Large intestine (tissue), 3 donors: ENCODE measurements at regions not wholly inside any gene's neighbourhood (a gene's known extent, or its start where the extent isn't known, plus 50 kb on each side); places are given as distances from the start of the nearest gene placed in this dataset.

Source experiments
- DNase-seq, 2 donors: peaks; one replicate each; pipeline versions ENCODE4 v3.0.0 to v3.0.0-alpha.2; 2013
- H3K27ac ChIP-seq: one replicate; pipeline ENCODE4 v1.5.1; 2013; ENCODE audit warnings: low read length
- H3K27me3 ChIP-seq: 2 replicates; pipeline ENCODE4 v1.6.1; 2013; ENCODE audit warnings: low read length; ENCODE audit not compliant: control insufficient read depth, insufficient read depth
- H3K36me3 ChIP-seq: 2 replicates; pipeline ENCODE4 v1.6.1; 2013; ENCODE audit warnings: low read length; ENCODE audit not compliant: control insufficient read depth, insufficient read depth
- H3K4me1 ChIP-seq: one replicate; pipeline ENCODE4 v1.6.1; 2013; ENCODE audit warnings: low read length; ENCODE audit not compliant: control insufficient read depth, insufficient read depth
- H3K4me3 ChIP-seq: one replicate; pipeline ENCODE4 v1.5.1; 2013; ENCODE audit warnings: low read length
- H3K9me3 ChIP-seq: one replicate; pipeline ENCODE4 v1.6.1; 2013; ENCODE audit warnings: mild to moderate bottlenecking, low read depth, low read length, moderate library complexity; ENCODE audit not compliant: control insufficient read depth
- WGBS: methylation state at CpG from one replicate; pipeline ENCODE4 v1.1.5; 2013; ENCODE audit warnings: low lambda C conversion rate; ENCODE audit not compliant: insufficient coverage; 5-methylcytosine and 5-hydroxymethylcytosine counted together

DNA sequence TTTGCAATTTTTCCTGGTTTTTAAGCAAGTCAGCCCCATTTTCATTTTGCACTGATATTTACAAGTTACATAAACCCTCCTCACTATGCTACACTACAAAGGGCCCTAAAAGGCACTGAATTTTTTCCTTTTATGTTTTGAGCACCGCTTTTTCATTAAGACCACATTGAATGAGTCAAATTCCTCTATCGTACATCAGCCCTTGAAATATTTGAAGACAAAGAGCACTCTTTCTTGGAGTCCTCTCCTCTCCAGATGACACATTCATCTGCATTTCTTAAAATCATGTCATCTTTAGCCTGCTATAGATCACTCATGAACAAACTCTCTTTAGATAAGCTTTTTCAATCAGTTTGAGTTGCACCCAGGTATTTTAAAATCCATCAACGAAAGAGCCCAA is 306.6 kb upstream of the SOX11 start:
- H3K9me3 ChIP-seq, result no peaks in the 10 kb centered on the region
- no peak overlapping the region for H3K4me3 ChIP-seq
- H3K27ac ChIP-seq, result no peak overlapping the region
- DNase-seq, result no peak
- H3K4me1 ChIP-seq, result no peaks in the 10 kb centered on the region
- H3K36me3 ChIP-seq, result no peaks in the 10 kb centered on the region
- WGBS, result 100% methylated on average over 2 of the region's 3 CpGs
- H3K27me3 ChIP-seq, result no peaks in the 10 kb centered on the region

DNA sequence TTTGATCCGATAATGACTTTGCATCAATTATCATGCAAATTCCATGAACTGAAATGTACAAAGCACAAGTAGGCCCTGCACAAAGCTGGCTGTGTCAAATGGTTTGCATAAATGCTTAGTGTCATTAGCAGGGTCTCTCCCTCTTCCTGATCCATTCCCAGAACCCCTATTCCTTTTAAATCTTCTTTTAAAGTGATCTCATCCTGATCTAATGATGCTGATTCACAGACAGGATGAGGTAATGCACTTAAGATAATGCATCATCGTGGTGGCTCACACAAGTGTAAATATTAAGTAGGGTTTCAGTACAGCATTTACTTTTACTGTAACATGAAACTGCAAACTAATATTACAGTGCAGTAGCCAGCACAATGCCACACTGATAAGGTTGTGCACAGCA is 304.8 kb upstream of the SOX11 start:
- WGBS, result no CpG with 5 or more reads among the region's 2 CpGs
- Histone ChIP-seq H3K27ac (no peak overlapping the region), H3K27me3 (peaks cover 2% of the 10 kb centered on the region), H3K4me1 (no peaks in the 10 kb centered on the region), H3K4me3 (no peak overlapping the region), H3K9me3 (no peaks in the 10 kb centered on the region), H3K36me3 (no peaks in the 10 kb centered on the region)
- no peak for DNase-seq

DNA sequence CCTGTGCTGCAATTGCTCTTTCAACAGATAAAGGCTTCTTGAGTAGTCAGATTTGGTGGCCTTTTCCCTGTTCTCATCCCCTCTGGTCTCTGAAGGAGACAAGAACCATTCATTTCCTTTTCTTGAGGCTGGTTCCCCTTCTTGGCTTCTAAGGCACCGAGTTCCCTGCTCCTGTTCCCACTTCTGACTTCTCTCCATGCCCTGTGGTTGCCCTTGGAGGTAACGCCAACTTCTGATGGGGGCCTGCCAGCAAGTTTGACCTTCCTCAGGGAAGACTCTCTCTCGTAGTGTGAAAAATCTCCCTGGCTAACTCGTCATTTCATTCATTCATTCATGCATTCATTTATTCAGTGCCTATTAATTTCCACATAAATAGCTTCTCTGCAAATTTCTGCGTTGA is 302.4 kb upstream of the SOX11 start:
- WGBS, result 100% methylated on average over 1 of the region's 5 CpGs
- Histone ChIP-seq H3K9me3 (no peaks in the 10 kb centered on the region), H3K27ac (no peak overlapping the region), H3K4me3 (no peak overlapping the region), H3K4me1 (no peaks in the 10 kb centered on the region), H3K27me3 (peaks cover 2% of the 10 kb centered on the region), H3K36me3 (no peaks in the 10 kb centered on the region)
- no peak for DNase-seq

DNA sequence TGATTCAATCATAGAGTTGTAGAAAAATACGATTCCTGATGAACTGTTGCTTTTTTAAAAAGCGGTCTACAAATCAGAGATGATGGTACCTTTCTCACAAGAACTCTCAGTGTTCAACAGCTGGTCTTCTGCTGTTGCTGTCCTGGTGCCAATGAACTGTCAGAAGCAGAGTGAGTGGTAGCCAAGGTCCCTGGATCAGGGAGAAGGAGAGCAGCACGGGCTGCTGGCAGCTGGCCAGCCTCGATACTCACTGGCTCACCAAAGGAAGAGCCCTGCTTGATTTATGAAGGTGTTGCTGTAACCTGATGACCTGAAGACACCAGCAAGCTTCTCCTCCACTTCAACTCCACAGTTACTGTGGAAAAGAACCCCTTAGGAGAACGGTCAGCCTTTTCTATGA is 300.8 kb upstream of the SOX11 start:
- peaks cover 2% of the 10 kb centered on the region for H3K27me3 ChIP-seq
- WGBS, result no CpG with 5 or more reads among the region's 5 CpGs
- no peak overlapping the region for H3K4me3 ChIP-seq
- no peak overlapping the region for H3K27ac ChIP-seq
- DNase-seq, result no peak
- H3K36me3 ChIP-seq, result no peaks in the 10 kb centered on the region
- H3K9me3 ChIP-seq, result no peaks in the 10 kb centered on the region
- H3K4me1 ChIP-seq, result no peaks in the 10 kb centered on the region

DNA sequence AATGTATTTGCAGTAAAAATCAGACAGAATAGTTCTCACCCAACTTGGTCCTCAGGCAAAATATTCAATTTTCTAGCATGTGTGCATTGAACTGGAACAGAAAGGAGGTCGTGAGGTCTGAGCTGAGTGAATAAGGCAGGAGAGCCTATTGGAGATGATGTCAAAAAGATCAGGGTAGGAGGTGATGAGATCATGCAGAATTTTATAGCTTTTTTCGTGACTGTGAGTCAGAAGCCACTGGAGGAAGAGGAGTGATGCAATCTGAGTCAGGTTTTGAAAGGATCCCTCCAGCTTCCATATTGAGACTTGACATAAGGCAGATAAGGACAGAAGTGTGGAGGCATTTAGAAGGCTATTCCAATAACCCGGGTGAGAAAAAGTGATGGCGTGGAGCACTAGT is 299.5 kb upstream of the SOX11 start:
- Histone ChIP-seq H3K27ac (no peak overlapping the region), H3K4me1 (no peaks in the 10 kb centered on the region), H3K36me3 (no peaks in the 10 kb centered on the region), H3K4me3 (no peak overlapping the region), H3K27me3 (peaks cover 2% of the 10 kb centered on the region), H3K9me3 (no peaks in the 10 kb centered on the region)
- DNase-seq, result no peak
- 100% methylated on average over 1 of the region's 4 CpGs for WGBS

DNA sequence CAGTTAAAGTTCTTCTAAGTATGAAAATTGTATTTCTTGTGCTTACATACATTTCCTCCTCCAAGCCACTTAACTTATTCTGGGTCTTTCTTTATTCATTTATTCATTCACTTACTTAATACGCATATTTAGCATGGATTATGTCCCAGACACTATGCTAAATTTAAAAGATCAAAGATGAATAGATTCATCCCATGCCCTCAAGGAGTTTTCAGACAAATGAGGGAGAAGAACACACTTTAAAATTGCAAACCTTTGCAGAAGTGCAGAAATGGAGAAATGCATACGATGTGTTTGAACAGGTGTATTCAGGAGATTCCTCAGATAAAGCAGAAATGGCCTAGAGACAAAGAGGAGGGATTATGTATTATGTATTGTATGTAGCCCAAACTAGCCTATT is 298.7 kb upstream of the SOX11 start:
- DNase-seq, result no peak
- no peak overlapping the region for H3K27ac ChIP-seq
- H3K4me1 ChIP-seq, result no peaks in the 10 kb centered on the region
- 59% methylated on average over 2 of the region's 2 CpGs for WGBS
- no peaks in the 10 kb centered on the region for H3K36me3 ChIP-seq
- H3K9me3 ChIP-seq, result no peaks in the 10 kb centered on the region
- no peak overlapping the region for H3K4me3 ChIP-seq
- peaks cover 2% of the 10 kb centered on the region for H3K27me3 ChIP-seq

DNA sequence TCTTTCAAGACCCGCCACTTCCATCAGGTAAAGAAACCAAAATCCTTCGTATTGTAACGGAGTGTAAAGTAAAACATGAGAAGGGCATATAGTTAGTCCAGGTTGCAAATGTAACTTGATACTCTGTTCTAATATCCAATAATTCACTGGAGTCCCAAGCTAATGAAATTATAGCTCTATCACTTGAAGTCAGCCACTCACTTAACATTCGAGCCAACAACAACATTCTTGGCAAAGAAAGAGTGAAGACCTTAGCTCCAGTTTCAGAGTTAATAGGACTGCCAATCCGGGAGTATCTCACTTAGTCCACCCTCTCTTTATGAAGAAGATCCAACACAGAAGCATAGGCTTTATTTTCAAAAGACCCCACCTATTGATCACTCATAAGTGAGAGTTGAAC is 298.0 kb upstream of the SOX11 start:
- Histone ChIP-seq H3K27me3 (peaks cover 2% of the 10 kb centered on the region), H3K9me3 (no peaks in the 10 kb centered on the region), H3K36me3 (no peaks in the 10 kb centered on the region), H3K4me1 (no peaks in the 10 kb centered on the region), H3K4me3 (no peak overlapping the region), H3K27ac (no peak overlapping the region)
- no peak for DNase-seq
- WGBS, result no CpG with 5 or more reads among the region's 5 CpGs

DNA sequence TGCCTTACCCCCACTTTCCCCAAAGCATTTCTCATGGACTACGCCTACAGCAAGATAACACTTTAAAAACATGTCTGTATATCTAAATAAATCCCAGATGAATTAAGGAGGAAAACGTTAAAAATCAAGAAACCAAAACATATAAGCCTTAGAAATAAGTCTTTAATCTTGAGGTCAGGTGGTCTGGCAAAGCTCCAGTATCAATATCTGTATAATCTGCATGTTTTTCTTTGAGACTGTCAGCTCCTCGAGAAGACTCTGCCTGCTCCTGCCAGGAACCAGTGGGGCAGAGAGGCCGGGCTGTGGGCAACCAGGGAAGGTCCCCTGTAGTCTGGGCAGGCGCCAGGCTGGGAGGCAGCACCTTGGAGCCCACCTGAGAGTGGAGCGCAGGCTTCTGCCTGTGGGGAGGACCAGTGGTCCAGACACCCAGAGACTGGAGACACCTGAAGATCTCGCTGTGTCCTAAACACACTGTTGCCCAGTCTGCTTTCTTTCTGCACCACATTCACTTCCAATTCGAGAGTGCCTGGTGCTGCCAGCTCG is 291.0 kb upstream of the SOX11 start:
- Histone ChIP-seq H3K27me3 (no peaks in the 10 kb centered on the region), H3K27ac (no peak overlapping the region), H3K36me3 (no peaks in the 10 kb centered on the region), H3K9me3 (no peaks in the 10 kb centered on the region), H3K4me3 (no peak overlapping the region), H3K4me1 (no peaks in the 10 kb centered on the region)
- WGBS, result no CpG with 5 or more reads among the region's 9 CpGs
- no peak for DNase-seq

DNA sequence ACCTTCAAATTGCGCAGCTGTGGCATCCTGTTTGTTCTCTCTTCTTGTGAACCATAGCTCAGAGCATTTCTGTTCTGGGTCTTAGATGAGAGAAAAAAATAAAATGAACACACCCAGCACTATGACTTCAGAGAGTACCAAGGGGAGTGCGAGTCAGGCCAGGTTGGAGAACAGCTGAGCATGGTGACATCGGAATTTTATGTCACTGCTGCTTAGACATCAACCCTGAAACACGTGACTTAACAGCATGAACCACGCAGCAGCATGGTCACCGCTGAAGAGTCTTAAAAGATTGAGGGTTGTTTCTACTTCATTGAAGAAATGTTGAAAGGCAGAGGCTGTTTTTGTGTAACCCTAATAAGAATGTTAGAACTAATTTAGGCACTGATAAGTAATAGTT is 288.8 kb upstream of the SOX11 start:
- DNase-seq, result no peak
- Histone ChIP-seq H3K4me1 (no peaks in the 10 kb centered on the region), H3K36me3 (no peaks in the 10 kb centered on the region), H3K9me3 (no peaks in the 10 kb centered on the region), H3K27ac (no peak overlapping the region), H3K27me3 (no peaks in the 10 kb centered on the region), H3K4me3 (no peak overlapping the region)
- WGBS, result 100% methylated on average over 1 of the region's 6 CpGs

DNA sequence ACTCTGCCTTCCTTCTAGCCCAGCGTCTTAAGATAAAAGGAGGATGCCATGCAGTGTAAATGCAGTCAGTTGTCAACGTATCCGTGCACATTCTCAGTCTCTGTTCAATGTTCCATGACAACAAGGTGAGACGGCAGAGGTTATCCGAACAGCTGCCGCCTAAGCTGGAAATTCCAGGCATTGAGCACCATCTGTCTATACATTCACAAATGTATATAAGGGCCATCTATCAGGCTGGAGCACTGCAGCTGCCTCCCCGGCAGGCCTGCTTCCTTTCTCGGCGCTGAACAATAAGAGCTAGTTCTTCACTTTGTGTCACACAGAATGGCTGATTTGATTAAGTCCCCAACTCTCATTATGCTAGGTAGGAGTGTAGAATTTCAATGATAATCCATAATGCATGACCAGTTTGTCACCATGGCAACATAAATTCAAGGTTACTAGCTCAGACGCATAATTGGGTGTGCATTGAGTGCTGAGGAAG is 282.2 kb upstream of the SOX11 start:
- Histone ChIP-seq H3K36me3 (no peaks in the 10 kb centered on the region), H3K4me3 (no peak overlapping the region), H3K4me1 (no peaks in the 10 kb centered on the region), H3K27ac (no peak overlapping the region), H3K27me3 (no peaks in the 10 kb centered on the region), H3K9me3 (no peaks in the 10 kb centered on the region)
- WGBS, result no CpG with 5 or more reads among the region's 10 CpGs
- no peak for DNase-seq

DNA sequence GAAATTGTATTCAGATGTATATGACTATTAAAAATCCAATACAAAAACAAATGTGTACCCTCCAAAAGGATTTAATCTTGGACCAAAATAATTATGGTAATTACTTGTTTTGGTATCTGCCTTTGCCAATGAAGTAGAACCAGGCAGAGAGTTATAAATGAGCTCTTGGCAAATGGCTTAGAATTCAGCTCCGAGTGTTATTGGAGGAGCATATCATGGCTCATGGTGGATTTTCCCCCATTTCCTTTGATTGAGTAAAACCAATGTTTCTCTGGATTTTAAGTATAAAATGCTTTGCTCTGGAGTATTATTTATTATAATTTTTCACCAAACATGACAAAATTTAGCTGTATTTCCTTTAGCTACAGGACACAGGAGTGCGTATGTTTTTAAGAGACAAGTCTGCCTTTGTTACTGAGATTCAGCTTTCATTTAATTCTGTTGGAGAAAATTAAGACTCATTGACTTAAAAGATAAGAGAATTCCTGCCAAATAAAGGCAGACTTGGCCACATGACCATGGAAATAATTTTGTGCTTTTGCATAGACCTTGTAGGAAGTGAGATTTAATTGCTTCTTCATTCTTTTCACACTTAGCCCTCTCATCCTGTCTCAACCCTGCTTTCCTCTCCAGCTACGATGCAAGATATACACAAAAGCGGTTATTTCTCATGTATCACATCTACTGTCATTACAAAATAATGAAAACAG is 281.0 kb upstream of the SOX11 start:
- H3K4me3 ChIP-seq, result no peak overlapping the region
- DNase-seq, result no peak
- H3K27me3 ChIP-seq, result no peaks in the 10 kb centered on the region
- 100% methylated on average over 1 of the region's 4 CpGs for WGBS
- no peaks in the 10 kb centered on the region for H3K4me1 ChIP-seq
- no peaks in the 10 kb centered on the region for H3K9me3 ChIP-seq
- no peak overlapping the region for H3K27ac ChIP-seq
- no peaks in the 10 kb centered on the region for H3K36me3 ChIP-seq
